ENCODE measurements at regions not wholly inside any gene's neighbourhood (a gene's known extent, or its start where the extent isn't known, plus 50 kb on each side); places are given as distances from the start of the nearest gene placed in this dataset.

DNA sequence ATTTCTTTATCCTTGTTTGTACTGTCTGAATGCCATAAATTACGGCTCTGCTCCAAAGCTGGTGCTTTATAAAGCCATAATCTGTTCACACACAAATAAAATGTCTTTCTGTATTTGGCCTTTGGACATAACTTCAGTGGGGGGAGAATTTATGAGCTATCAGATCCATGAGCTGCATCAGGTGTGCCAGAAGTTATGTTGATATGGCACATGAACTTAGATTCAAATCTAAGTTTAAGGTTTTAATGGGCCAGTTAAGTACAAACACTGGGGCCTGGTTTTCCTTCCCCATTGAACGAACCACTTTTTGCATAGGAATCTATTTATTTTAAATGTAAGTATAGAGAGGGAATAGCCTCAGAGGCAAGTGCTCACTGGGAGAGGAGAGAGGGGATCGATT lies 239.9 kb downstream of the NFKBIZ start:
- TF ChIP-seq, protein P1, sequence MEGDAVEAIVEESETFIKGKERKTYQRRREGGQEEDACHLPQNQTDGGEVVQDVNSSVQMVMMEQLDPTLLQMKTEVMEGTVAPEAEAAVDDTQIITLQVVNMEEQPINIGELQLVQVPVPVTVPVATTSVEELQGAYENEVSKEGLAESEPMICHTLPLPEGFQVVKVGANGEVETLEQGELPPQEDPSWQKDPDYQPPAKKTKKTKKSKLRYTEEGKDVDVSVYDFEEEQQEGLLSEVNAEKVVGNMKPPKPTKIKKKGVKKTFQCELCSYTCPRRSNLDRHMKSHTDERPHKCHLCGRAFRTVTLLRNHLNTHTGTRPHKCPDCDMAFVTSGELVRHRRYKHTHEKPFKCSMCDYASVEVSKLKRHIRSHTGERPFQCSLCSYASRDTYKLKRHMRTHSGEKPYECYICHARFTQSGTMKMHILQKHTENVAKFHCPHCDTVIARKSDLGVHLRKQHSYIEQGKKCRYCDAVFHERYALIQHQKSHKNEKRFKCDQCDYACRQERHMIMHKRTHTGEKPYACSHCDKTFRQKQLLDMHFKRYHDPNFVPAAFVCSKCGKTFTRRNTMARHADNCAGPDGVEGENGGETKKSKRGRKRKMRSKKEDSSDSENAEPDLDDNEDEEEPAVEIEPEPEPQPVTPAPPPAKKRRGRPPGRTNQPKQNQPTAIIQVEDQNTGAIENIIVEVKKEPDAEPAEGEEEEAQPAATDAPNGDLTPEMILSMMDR (conservative IDR thresholded peaks at IDR 0.05; ENCODE audit: low read depth, low read length) = no peak
- no peak for TF ChIP-seq EZH2 (IDR thresholded peaks at IDR 0.05; ENCODE audit: borderline replicate concordance, low read depth, low read length, poor library complexity, severe bottlenecking)

Measured in A673 (cell line).